ENCODE measurements at regions not wholly inside any gene's neighbourhood (a gene's known extent, or its start where the extent isn't known, plus 50 kb on each side); places are given as distances from the start of the nearest gene placed in this dataset.
"Not testable (repeated sequence)": the region's sequence is repeated elsewhere in the genome, so short reads cannot be mapped to it uniquely, and the experiment has no call there.

DNA sequence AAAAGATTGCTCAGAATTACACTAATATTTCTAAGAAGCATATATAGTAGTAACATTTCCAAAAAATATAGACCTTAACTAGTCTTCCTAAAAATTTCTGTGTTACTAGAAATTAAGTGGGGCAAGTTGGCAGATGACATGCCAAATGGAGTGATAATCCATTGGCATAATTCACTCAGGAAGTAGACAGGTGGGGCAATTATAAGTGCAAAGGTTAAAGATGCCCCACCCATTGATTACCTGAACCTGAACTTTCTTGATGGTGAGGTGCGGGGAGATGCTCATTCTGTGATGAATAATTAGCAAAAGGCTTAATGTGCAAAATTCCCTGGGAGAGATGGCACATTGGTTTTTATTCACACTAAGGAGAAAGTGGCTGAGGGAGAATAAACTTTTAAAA lies 145.8 kb upstream of the RASGEF1B start:
- no peak for DNase-seq

DNA sequence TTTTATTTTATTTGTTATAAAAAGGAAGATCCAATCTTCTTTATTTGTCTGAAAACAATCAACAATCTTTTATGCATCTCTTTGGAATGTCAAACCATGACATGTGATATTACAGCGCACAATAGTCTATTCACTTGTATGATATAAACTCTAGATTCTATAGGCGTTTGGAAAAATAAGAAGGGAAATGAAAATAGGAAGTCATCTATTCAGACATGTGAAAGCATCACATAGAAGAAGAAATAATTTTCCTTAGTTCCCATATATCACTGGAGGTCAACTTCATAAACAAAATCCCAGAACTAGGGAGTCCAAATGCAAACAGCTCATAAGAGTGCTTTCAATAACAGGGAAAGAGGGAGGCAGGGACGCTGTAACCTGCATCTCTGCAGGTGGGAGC lies 139.5 kb upstream of the RASGEF1B start:
- no peak for DNase-seq

DNA sequence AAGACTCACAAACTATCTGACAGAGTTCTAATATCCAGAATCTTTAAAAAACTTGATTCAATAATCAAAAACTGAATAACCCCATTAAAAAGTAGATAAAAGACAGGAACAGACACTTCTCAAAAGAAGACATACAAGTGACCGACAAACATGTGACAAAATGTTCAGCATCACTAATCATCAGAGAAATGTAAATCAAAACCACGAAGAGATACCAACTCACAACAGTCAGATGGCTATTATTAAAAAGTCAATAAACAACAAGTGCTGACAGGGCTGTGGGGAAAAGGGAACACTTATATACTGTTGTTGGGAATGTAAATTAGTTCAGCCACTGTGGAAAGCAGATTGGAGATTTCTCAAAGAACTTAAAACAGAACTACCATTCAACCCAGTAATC lies 138.1 kb upstream of the RASGEF1B start:
- DNase-seq, result no peak

DNA sequence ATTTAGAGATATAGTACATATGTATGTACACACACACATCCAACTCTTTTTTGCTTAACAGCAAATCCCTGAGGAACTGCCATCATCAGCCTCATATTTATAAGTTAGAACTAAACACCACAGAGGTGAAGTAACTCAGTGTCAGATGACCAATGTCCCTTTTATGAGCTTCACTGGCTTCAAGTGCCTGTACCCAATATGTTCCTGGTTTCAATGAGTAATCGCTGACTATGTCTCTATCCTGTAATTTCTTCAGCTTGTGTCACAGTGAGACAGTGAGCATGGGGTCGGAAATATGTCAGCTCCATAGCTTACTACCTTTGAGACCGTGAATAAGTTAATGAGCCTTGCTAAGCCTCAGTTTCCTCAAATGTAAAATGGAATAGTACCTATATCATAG lies 136.2 kb upstream of the RASGEF1B start:
- no peak for DNase-seq

DNA sequence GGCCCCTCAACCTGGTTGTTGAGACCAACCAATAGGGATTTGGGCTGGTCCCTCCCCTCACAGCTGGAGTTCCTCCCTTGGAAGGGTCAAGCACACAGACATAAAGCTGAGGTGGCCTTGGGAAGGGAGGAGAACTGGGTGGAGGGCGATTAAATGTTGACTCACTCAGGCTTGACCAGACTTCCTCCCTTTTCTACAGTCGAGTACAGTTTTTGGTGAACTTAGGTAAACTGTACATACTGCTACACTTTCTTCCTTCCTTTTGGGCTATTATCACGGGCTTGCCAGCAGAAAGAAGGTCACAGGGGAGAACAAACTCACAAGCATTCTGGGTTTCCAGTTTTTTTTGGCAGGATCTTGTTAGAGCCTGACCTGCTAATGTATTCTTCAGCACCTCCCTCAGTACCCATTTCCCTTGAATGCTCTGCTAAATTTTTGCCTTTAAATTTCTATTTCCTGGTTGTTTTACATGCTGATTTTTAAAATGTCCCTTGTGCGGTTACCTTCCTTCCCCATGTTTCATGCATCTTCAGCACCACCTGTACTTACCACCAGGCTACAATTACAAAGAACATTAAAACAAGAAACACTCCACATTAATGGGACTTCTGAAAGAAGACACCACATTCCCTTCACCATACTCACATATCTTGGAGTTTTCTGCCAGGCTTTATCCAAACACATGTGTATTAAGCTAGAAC lies 135.2 kb upstream of the RASGEF1B start:
- DNase-seq, result no peak

DNA sequence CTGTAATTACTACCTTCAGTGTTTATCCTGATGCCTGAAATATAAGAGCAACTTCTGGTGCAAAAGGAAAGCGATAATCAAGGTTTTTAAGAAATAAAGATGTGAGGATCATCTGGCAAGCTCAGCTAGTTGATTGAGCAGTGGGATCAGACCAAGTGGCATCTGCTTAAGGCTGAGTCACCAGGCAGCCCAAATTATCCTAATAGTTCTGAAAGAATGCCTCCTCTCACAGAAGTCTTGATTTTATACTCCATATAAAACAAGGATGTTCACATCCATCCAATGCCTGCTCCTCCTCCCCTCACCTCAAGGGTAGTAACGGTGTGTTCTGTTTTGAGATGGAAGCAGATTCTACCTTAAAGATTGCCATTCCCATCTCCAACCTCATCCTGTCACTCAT lies 134.5 kb upstream of the RASGEF1B start:
- no peak for DNase-seq

DNA sequence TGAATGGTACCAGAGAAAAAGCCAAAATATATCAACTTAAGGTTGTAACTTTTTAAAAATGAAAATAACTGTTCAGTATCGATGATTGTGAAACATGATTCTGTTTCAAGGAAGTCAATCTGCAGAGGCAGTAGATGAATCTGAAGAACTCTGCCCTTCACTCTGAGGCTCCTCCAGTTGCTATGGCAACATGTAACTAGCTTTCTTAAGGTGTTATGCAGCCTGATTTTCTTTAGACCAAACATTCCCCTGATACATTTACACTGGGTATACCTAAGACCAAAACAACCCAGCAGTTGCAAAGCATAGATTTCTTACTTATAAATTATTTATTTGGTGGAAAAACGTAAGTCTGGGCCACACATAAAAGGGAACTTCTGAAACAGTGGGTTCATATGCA lies 133.6 kb upstream of the RASGEF1B start:
- no peak for DNase-seq

DNA sequence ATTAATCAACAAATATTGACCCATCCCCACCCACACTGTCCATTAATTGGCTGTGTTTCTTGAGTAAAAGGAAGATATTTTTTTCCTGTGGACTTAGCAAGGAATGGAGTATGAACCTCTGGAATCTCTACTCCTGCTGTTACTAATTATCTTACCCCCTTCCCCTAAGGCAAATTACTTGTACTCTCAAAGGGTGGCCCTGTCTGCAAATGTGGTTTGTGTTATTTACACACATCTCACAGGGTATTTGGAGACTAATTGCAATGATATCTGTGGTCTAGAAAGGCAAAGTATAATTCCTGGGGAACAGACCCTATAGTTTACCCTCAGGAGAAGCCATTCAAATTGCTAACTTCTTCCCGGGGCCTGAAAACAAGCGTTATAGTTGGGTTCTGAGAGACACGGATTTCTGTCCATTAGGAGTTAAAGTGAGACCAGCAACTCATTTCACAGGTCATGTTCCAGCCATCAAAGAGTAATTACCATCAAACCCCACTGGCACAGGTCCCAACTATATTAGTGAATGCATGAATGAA lies 133.0 kb upstream of the RASGEF1B start:
- no peak for DNase-seq

DNA sequence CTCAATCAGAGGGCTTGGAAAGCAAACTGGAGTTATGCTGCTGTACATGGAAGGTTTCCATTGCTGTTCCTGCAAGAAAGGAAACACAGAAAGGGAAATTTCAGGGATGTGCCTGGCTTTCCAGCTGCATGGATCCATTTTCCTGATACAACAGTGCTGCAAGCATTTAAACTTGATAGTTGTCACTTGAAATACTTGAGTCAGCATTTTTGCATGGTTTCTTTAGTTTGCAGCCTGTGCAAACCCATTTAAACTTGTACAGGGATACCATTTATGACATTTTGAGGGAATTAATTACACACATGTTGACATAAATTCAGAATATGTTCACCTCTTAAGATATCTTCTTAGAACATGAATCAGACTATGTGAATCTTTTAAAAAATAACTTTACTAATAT lies 131.1 kb upstream of the RASGEF1B start:
- no peak for DNase-seq

DNA sequence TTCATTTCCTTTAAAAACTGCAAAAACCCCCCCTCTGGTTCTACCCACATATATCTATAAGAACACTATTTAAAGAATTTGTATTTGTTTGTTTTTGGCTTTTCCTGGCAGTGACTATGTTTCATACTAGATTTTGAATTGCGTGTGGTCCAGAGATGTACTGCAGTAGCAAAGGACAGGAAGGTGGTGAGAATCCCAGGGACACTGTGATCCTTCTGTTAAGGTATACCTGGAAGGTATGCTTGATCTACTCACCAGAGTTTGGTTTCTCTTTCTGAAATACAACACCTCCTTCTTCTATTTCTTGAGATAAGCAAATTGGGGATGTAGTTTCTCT lies 129.6 kb upstream of the RASGEF1B start:
- DNase-seq, result no peak

DNA sequence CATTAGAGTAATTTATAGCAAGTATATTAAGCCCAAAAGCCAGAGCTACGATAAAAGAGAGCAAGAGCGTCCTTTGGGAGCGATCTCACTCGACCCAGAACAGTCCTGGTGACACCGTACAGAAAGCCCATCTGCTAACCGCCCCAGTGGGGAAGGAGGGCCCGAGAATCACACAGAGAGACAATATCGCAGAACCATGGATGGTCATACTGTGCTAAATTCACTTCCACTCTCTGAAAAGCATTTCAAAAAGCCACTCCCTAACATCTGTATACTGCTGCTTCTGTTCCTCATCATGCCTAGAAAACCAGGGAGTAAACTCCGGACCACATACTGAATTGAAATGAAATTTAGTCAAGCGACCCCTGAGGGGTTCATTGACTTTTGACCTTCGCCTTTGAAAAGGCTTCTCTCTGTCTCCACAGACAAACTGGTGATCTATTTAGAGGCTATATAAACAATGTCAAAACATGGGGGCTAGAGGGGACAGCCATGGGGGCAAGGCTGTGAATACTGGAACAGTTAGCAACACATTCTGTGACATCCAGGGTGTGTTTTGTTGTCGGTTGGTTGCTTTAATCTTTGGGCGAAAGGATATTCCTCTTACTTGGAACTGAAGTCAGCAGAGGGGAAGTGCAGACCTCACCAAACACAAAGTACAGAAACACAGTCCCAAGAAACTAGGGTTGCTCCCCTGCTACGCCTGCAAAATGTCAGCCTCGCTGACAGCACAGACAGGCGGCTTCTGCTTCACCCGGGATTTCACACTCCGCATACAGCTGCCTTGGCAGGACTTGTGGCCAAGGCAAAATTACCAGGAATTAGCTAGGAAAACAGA lies 129.0 kb upstream of the RASGEF1B start:
- DNase-seq, result no peak

DNA sequence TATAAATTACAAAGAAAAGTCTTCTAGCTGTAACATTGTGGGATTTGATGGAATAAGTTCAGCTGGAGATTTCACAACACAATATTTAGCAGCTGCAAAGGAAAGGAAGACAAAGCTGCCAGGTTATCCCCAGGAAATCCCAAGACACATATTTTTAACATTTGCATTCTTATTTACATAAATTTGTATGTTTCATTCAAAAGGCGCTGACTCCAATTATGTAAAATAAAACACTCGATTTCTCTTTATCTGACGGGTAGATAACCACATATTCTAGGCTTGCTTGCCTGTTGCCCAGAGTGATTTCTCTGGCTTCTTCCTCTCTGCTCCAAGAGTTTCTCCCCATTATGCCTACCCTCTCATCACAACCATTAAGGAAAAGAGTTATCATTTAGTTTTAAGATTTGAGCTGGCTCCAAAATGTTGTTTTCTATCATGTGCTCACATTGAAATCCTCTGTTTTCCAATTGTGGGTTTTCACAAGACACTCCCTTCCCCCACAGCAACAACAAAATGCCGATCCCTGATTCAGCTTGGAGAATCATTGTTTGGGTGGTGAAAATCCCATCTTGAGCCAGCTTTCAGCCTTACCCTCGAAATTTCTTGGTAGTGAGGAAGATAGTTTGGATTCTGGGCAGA lies 128.2 kb upstream of the RASGEF1B start:
- no peak for DNase-seq

DNA sequence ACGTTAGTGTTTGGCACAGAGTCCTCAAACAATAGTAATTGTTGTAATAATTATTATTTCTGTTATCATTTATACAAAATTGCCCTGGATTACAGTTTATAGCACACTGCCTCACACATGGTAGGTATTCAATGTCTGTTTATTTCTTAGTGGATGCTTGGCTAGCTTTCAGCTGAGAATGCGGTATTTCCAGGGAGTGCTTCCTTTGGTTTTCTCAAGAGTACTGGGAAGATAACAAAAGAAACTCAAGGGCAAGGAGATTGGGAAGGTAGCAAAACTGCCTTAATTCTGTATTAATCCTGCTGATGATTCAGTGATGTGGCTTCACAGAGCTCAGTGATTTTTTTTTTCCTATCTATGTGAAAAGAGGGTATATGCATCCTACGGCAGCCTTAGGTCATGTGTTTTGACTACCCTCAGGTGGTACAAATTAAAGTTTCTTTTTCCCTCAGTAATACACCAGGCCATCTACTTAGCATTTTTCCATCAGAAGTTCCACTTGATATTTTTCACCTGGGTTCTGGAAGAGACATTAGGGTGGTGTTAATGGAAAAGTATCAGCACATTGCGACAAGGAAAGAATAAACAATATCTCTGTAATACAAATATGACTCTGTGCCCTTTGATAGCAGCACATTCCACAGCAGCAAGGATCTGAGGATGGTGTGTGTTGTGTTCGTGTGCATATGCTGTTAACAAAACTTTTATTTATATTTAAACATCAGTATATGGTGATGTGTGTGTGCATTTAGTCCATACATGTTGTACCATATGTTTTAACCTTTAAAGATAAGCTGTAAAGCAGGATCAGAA lies 124.3 kb upstream of the RASGEF1B start:
- DNase-seq, result no peak

DNA sequence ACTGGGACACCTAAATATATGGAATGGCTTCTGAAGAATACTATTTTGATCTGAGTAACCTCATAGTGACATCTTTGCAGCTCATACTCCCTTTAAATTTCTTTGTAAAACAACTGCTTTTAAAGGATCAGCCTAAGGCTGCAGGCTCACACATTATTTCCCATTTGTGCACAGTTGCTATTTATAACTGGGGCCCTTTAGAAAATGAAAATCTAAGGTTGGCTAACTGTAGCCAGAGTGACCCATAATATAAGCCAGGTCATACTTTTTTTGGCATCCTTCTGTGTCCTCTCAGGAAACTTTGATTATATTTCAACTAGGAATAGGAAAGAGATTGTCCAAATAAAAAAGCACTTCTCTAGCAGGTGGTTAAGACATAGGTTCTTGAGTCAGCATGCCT lies 123.6 kb upstream of the RASGEF1B start:
- DNase-seq, result no peak

DNA sequence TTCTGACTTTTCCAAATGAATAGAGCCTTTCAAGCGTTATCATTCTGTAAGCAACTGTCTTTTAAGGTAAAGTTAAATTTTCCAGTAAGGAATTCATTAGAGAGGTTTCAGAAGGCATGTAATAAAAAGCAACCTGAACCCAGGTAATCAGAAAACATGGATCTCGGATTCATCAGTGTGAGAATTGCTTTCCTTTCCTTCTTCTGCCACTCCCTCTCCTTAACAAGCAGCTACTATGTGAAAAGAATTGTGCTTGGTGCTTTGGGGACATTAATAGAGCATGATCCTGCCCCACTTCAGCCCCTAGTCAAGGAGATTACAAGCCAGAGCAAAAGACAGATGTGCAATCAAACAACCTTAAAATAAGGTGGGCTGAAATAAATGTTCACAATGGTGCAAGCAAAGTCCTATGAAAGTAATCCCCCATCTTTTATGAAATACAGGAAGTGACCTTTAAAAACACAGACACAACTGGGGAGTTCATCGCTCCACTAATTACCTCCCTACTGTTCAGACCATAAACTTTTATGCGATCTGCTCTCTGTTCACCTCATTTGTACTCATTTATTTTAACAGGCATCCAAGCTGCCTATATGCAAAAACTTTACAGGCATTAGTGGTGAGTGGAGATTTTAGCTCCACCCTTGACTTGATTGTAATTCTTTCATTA lies 122.9 kb upstream of the RASGEF1B start:
- DNase-seq, result no peak

DNA sequence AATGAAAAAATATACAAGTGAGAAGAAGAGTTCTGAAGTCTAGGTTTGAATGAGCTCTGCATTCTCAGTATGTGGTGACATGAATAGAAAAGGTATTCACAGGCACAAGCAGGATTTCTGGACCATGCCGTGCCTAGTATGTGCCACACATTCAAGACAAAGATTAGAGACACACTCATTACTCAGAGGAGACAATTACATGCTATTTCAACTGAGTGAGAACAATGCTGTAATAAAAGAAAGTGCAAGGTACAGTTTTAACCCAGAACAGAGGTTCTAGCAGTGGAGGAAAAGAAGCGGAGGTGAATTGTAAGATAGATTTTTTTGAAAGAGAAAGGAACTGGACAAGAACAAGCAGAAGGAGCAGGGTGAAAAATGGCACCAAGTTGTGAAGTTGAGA lies 121.0 kb upstream of the RASGEF1B start:
- DNase-seq, result no peak

DNA sequence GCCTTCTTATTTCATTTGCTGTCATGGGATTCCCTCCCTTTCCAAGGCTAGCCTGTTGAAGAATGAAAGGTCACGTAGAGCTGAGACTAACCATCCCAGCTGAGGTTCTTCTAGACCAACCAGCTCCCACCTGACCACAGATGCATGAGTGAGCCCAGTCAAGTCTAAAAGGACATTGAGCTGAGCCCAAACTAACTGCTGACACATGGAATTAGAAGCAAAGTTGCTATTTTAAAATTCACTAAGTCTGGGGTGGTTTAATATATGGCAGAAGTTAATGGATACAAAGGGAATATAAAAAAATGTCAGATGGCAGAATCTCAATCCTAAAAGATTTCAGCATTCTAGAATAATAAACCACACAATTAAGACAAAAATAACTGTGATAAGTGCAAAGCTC lies 118.9 kb upstream of the RASGEF1B start:
- DNase-seq, result no peak

DNA sequence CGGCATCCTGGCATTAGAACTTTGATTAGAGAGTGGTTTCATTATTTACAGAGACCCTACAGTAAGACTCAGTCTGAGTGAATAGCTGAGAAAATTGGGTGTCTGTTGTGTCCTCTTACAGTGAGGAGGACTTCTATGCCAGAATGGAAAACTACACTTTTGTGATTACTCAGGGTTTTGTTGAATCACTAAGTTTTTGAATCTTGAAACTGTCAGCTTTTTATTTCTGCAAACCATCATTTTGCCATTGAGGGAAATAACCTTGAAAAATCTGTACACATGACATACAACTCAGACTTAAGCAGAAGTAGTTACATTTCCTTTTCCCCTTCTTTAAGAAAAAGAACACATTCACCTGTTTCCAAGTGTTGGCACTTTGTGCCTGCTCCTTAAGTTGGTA lies 117.6 kb upstream of the RASGEF1B start:
- DNase-seq, result no peak

DNA sequence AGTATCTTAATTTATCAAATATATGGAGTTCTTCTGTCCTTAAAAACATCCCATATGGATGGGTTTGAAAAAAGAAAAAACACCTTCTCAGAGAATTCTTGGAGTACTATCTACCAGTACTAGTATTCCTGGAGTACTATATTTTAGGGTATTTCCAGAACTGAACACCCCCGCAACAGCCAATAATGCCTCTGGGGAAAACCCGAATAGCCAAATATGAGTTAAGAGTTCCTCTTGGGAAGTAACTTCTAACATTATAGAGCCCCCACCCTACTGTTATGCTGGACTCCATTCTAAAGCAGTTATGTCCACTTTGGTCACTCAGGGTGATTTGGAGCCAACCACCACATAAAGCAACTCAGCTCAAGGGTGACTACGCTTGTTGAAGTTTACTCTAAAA lies 115.0 kb upstream of the RASGEF1B start:
- DNase-seq, result no peak

DNA sequence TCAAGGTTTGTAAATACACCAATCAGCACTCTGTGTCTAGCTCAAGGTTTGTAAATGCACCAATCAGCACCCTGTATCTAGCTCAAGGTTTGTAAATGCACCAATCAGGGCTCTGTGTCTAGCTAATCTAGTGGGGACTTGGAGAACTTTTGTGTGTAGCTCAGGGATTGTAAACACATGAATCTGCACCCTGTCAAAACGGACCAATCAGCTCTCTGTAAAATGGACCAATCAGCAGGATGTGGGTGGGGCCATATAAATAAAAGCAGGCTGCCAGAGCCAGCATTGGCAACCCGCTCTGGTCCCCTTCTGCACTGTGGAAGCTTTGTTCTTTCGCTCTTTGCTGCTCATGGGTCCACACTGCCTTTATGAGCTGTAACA lies 109.3 kb upstream of the RASGEF1B start:
- DNase-seq, result not testable (repeated sequence)

DNA sequence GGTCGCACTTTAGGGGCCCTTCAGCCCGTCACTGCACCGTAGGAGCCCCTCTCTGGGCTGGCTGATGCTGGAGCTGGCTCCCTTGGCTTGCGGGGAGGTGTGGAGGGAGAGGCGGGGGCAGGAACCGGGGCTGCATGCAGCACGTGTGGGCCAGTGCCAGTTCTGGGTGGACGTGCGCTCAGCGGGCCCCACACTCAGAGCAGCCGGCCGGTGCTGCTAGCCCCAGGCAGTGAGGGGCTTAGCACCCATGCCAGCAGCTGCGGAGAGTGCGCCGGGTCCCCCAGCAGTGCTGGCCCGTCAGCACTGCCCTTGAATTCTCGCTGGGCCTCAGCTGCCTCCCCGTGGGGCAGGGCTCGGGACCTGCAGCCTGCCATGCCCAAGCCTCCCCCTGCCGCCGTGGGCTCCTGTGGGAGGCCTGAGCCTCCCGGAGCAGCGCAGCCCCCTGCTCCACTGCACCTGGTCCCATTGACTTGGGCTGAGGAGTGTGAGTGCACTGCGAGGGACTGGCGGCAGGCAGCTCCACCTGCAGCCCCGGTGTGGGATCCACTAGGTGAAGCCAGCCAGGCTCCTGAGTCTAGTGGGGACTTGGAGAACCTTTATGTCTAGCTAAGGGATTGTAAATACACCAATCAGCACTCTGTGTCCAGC lies 108.8 kb upstream of the RASGEF1B start:
- DNase-seq, result no peak

DNA sequence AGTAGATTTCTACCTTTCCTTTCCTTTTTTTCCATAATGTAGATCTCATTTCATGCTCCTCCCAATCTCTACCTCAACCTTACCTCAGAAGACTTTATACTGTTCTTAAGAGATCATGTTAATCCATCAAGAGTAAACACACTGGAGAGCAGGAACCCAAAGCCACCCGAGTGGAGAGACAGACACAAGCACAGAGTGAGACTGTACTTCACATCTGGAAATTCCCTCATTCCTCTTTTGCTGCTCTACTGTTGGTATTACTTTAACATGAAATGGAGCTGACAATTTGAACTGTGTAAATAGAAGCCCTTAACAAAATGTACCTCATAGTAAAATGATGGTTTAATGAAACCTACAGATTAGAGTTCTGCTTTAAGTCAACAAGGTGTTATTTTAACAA lies 105.7 kb upstream of the RASGEF1B start:
- no peak for DNase-seq

All from SHP77 treated with DMSO at 0.1 percent for 48 hours (cell line).